HG03175 (cell line): ENCODE measurements at regions not wholly inside any gene's neighbourhood (a gene's known extent, or its start where the extent isn't known, plus 50 kb on each side); places are given as distances from the start of the nearest gene placed in this dataset.
"Not testable (repeated sequence)": the region's sequence is repeated elsewhere in the genome, so short reads cannot be mapped to it uniquely, and the experiment has no call there.

ENCODE experiments used
- ATAC-seq: cut with Tn5 transposase; IDR thresholded peaks from one replicate; pipeline ENCODE4 v1.9.1; 2021; ENCODE audit warnings: mild to moderate bottlenecking, moderate library complexity; ENCODE audit not compliant: unreplicated experiment

DNA sequence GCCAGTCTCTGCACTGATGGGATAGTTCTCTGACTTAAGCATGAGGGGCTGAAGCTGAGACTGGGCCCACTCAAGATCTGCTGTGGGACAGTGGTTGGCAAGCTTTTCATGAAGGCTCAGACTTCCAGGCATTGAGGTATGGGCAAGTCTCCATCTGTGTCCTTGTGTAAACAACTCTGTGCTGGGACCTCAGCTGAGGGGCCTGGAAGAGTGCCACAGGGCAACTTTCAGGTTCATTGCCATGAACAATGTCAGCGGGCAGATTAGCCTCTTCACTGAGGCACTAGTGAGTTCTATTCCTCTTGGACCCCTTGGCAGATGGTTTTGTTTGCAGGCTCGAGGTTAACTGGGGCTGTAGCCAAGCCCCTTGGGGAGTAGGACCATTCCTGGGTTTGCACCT, 127.1 kb downstream of the MRPS30 start:
- ATAC-seq: no peak

DNA sequence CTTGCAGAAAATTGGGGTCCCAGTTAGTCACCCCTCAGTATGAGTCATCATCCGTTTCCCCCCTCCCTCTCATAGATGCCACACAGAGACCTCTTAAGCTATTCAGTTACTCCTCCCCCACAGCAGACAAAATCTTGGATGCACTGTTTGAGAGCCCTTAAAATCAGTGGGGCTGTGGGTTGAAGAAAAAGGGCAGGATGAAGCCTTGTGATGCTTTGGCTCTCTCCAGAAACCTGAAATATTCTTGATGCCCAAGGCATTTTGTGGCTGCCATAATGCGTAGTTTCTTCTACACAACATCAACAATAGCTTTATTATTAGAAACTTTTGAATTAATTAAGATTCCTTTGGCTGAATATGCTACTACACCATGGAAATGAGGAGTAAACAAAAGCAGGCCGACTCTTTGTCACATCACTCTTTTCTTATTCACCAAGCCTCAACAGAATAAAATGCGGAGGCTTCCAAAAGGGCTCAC, 133.8 kb downstream of the MRPS30 start:
- ATAC-seq: no peak

DNA sequence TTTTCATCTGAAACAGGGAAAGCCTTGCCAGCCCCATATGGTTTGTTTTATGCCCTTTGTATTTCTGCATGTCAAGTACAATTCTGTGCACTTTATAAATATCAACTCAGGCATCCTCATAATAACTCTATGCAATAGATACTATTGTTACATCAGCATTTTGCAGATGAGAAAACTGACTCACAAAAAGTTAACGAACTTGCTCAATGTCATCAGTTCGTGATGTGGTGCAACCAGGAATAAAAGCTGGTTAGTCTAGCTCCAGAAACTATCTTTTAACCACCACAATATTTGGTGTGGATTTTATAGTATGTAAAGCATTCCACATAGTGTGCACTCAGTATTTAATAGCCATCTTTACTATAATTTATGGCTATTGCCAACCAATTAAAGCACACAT, 134.9 kb downstream of the MRPS30 start:
- no peak for ATAC-seq

DNA sequence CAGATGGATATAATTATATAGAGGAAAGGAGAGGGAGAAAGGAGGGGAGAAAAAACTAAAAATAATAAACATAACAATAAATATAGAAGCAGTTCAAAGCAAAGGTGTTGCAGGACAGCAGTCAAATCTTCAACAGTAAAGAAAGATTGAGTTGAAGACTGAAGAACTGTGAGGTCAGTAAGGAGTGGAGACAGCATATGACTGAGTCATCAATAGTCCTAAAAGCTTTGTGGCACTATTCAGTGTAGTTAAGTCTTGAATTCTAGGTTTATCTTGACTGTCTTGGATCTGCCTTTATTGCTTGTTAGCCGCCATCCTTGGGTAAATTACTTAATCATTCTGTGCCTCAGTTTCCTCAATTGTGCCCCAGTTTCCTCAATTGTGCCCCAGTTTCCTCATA, 137.0 kb downstream of the MRPS30 start:
- ATAC-seq: no peak

DNA sequence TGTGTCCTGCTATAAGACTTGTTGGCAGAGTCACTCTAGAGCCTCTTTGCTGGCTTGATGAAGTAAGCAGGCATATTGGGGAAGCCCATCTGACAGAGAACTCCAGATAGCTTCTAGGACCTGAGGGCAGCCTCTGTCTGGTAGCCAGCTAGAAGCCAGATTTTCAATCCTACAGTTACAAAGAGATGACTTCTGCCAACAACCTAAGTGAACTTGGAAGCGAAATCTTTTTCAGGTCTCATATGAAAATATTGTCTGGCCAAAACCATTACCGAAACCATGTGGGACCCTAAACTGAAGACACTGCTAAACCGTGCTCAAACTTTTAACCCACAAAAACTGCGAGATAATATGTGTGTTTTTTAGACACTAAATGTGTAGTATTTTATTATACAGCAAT, 140.9 kb downstream of the MRPS30 start:
- ATAC-seq: no peak

DNA sequence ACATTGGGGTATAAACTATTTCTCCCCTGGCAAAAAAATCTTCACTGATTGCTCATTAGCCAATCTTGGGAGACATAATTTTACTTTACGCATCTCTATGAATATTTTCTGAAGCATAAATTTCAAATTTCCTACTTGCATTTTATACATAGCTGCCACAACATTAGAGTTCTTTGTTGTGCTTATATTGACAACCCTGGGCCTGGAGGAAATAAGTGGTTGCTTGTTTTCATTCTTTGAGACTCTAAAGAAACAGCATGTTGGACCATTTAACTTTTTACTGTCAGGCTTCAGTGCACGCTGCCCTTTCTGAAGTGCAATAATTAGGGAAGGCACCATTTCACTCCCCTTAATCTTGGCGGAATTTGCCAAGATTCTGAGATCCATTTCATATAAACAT, 142.6 kb downstream of the MRPS30 start:
- ATAC-seq: no peak

DNA sequence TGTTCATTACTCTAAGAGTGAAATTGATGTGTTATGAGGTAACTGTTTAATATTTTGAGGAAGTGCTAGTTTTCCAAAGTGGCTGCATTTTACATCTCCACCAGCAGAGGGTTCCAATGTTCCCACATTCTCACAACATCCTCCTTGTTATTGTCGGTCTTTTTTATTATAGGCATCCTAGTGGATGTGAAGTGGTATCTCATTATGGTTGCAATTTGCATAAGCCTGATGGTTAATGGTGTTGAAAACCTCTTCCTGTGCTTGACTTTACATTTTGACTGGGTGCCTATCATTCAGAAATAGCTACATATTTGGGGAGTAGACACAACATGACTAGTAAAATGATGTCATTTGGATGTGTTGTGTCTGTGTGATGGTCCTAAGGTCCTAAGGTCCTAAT, 143.6 kb downstream of the MRPS30 start:
- ATAC-seq: peak; percentile 74

DNA sequence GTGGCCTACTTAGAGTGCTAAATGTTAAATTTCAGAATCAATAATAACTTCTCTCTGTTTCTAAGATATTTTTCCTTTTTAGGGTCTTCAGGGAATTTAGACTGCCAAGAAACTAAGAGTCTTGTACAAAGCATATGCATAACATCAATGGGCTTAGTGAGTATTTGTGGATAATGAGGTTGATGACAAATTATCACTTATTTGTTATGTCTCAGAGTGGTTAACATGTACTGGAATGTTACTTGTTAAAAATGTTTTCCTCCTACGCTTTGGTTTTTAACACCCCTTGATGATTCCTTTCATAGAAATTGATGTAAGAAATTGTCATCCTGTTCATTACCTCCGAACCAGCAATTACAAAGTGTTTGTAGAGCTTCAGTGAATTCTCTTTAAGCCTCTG, 144.3 kb downstream of the MRPS30 start:
- ATAC-seq: no peak

DNA sequence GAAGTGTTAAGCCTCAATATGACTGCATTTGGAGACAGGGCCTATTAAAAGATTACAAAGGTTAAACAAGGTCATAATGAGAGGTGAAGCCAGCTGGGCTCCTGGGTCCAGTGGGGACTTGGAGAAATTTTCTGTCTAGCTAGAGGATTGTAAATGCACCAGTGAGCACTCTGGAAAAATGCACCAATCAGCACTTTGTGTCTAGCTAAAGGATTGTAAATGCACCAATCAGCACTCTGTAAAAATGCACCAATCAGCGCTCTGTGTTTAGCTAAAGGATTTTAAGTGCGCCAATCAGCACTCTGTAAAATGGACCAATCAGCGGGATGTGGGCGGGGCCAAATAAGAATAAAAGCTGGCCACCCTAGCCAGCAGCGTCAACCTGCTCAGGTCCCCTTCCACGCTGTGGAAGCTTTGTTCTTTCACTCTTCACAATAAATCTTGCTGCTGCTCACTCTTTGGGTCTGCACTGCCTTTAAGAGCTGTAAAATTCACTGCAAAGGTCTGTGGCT, 150.3 kb downstream of the MRPS30 start:
- ATAC-seq: not testable (repeated sequence)

DNA sequence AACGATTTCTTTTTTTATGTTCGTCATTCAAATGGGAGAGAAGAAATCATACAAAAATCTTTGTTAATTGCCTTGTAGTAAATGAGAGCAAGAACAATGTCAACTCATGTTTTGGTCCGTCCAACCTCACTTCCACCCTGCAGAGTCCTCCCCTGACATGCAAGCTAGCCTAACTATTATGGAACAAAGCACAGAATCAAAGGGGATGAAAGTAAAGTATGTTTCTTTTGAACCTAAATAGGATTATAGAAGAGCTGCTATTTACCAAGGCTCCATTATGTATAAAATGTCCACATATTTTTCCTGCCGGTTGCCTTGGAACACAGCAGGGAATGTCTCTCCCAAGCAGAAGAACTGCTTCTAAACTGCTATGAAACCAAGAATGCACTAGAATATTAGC, 161.1 kb downstream of the MRPS30 start:
- ATAC-seq: no peak

DNA sequence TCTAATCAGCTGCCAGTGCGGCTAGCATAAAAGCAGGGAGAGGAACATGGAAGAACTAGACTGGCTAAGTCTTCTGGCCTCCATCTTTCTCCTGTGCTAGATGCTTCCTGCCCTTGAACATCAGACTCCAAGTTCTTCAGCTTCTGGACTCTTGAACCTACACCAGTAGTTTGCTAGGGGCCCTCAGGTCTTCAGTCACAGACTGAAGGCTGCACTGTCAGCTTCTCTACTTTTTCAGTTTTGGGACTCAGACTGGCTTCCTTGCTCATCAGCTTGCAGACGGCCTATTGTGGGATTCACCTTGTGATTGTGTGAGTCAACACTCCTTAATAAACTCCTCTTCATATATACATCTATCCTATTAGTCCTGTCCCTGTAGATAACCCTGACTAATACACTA, 162.2 kb downstream of the MRPS30 start:
- ATAC-seq: not testable (repeated sequence)

DNA sequence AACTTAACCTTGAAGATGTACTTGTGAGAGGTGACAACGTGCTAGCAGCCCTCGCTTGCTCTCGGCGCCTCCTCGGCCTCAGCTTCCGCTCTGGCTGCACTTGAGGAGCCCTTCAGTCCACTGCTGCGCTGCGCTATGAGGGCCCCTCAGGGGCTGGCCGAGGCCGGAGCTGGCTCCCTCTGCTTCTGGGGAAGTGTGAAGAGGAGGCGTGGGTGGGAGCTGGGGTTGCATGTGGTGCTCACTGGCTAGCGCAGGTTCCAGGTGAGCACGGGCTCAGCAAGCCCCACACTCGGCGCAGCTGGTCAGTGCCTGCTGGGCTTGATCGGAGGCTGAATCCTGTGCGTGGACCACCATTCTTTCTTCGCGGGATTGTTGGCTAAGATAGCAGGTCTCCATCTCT, 166.1 kb downstream of the MRPS30 start:
- no peak for ATAC-seq

DNA sequence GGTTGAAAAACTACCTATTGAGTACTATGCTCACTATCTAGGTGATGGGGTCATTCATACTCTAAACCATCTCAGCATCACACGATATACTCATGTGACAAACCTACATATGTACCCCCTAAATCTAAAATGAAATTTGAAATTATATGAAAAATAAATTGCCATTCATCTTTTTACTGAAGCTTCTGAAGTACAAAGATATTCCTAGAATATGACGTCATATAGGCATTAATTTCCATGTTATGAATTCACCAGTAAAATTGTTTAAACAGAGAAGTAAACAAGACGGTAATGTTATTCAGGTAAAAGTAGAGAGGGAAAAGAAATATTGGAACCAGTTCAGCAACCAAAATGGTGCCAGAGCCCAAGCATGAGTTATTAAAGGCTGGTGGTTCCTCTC, 173.0 kb downstream of the MRPS30 start:
- no peak for ATAC-seq

DNA sequence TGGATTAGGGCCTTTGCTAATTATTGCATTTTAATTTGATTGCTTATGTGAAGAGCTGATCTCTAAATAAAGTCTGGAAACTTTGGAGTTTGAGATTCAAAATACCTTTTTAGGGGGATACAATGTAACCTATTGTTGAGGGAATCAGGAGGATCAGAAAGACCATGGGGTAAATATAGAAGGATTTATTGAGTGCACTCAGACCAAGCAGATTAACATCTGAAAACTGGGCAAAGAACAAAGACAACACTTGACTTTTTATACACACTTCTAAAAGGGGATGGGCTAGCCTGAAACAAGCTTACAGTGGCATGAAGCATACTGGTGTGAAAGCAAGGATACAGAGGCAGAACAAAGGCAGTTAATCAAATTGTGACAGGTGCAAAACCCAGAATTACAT, 174.3 kb downstream of the MRPS30 start:
- ATAC-seq: no peak

DNA sequence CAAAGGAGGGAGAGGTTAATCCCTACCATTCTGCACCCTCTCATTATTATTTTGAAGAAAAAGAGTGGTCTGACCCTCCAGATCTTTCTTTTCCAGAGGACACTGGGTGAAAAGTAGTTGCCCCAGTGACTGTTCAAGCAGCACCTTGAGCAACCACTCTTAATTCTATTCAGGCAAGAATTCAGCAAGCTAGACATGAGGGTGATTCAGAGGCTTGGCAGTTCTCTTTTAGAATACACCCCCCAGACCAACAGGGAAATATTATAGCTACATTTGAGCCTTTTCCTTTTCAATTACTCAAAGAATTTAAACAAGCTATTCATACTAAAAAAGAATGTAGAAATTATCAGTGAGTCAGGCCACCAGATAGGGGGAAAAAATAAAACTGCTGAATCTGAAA, 178.3 kb downstream of the MRPS30 start:
- ATAC-seq: no peak

DNA sequence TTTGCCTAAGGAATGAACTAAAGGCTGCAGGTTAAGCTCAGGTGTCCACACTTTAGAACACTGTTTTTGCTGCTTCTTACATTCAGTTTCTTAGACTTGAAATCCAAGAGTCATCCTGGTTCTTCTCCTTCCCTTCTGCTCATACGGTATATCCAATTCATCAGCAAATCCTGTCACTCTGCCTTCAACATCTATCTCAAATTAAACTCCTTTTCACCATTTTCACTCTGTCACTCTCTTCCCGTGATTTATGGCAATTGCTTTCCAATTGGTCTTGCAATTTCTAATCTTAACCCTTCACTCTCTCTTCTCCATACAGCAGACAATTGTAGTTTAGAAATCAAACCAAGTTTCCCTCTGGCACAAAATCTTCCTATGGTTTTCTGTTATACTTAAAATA, 182.9 kb downstream of the MRPS30 start:
- no peak for ATAC-seq

DNA sequence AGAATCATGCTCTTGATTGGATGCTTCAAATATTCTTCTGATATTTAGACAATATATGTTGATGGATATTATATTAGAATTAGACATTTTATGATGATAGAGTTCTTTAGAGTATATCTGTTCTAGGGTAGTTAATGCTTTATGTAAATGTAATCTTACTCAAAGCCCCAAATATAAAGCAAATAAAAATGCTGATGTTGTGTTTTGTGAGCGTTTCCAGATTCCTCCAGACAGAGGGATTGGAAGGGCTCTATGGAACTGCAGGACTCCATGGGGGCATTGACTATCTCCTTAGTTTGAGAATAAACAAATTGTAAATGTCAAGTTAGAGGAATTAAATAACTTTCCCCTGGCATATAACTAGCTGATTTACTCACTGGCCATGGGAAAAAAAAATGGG, 184.5 kb downstream of the MRPS30 start:
- no peak for ATAC-seq

DNA sequence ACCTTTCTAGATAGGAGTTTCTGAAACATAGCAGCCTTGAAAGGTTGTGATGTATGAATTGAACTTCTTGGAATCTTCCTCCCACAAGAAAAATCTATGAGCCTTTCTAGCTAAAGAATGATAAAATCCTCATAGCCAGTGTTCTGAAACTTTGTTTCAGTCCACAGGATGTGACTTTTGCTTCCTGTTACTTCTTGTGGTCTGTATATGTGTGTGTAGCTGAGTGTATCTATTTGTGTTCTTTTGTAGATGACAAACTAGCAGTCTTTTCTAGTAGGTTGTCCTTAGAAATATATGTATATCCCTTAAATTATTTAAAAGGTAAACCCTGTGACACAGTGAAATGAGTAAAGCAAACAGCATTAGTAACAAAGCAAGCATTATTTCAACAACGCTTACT, 188.8 kb downstream of the MRPS30 start:
- no peak for ATAC-seq

DNA sequence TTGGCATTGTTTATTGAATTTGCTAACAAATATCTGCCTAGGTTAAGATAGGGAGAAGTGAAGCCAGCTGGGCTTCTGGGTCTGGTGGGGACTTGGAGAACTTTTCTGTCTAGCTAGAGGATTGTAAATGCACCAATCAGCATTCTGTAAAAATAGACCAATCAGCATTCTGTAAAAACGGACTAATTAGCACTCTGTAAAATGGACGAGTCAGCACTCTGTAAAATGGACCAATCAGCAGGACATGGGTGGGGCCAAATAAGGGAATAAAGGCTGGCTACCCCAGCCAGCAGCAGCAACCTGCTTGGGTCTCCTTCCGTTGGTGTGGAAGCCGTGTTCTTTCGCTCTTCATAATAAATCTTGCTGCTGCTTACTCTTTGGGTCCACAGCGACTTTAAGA, 198.4 kb downstream of the MRPS30 start:
- not testable (repeated sequence) for ATAC-seq

DNA sequence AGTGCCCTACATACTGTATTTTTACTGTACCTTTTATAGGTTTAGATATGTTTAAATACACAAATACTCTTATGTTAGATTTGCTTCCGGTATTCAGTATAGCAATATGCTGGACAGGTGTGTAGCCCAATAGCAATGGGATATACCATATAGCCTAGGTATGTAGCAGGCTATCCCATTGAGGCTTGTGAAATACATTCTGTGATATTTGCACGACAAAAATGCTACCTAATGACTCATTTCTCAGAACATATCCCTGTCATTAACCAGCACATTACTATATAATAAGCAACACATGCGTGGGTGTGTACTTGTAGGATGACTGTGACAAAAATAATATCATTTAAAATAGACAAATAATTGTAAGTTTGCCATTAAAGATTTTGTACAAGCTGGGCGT, 208.8 kb downstream of the MRPS30 start:
- ATAC-seq: no peak

DNA sequence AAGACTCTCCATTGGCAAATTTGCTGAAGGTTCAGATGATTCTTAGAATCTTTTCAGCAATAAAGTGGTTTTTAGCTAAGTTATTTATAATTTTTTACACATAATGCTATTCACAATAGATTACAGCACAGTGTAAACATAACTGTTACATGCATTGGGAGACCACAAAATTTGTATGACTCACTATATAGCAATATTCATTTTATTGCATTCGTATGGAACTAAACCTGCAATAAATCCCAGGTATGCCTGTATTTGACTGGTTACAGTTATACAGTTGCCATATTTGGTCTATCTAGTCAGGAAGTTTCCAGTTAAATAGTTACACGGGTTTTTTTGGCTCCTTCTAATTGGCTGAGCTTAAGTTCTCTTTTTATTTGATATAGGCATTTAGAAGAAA, 220.8 kb downstream of the MRPS30 start:
- no peak for ATAC-seq

DNA sequence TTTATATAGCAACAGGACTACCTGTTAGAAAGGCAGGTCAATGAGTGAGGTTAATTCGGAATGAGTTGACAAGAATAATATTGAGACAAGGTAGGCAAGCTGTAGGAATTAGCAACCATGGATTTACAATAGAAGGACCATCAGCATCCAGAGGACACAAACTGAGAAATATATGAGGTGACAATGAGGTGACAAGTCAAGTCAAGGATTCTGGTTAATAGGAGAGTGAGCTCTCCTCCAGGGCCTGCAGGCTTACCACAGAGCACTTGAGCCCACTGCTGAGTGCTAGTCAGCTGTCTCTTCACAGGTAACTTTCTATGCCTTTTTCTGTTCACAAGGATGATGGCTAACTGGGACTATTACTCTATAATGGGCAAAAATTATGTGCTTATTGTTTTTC, 227.2 kb downstream of the MRPS30 start:
- ATAC-seq: no peak

DNA sequence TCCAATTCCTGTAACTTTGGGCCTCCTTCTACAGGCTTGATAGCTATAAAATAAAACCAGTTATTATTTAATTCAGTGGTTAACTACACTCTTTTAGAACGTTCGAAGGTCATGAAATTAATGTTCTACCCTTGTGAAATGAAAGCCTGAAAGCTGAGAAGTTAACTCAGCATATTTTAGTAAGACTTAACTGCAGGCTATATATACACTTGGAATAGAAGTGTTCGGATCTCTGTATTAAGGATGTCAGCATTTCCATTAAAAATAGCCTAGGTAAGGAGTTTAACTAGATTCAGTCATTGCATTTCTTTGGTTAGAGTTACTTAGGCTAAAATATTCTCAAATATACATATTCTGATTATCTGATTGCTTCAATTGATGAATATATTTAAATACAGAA, 229.2 kb downstream of the MRPS30 start:
- no peak for ATAC-seq
